AG04449 (cell line): ENCODE measurements at regions not wholly inside any gene's neighbourhood (a gene's known extent, or its start where the extent isn't known, plus 50 kb on each side); places are given as distances from the start of the nearest gene placed in this dataset.

ENCODE experiments used
- CTCF ChIA-PET: fragments of 350-600 bp; formaldehyde crosslinking; extraction: SDS; loops from one replicate; lab custom pipeline; 2021; ENCODE audit warnings: antibody characterized with exemption; lab: Yijun Ruan, JAX
- POLR2A ChIA-PET: fragments of 400-600, 350-600 bp; formaldehyde crosslinking; extraction: SDS; loops from one replicate; lab custom pipeline; 2020; ENCODE audit warnings: antibody characterized with exemption, inconsistent platforms; lab: Yijun Ruan, JAX
- DNase-seq: peaks from one replicate; pipeline ENCODE4 v3.0.0-alpha.2; 2010; ENCODE audit warnings: low read depth, low spot score
- H3K4me3 ChIP-seq: 2 replicates; pipeline ENCODE4 v1.5.1; 2011; ENCODE audit warnings: low read depth, mild to moderate bottlenecking, control low read depth, low read length
- CTCF ChIP-seq: IDR thresholded peaks from one replicate; pipeline ENCODE4 v1.5.1; 2011; ENCODE audit warnings: mild to moderate bottlenecking, moderate library complexity, low read length, control low read depth, inconsistent platforms; ENCODE audit not compliant: insufficient read depth; ENCODE audit errors: missing control alignments

GRCh38 chr4:110953898-110954297 lies 331.0 kb upstream of the PITX2 start:
- H3K4me3 ChIP-seq, result no peak overlapping the region
- no peak for TF ChIP-seq CTCF
- DNase-seq, result no peak
- ChIA-PET CTCF (no interaction called here), POLR2A (interaction anchor here (0.6 kb wide), 1 partner anchor 1325 kb away, joined by 5 read pairs; no protein-coding TSS in a partner anchor)

- no peak for DNase-seq
- ChIA-PET CTCF (interaction anchor here (1.2 to 1.4 kb wide), 2 partner anchors 11 to 324 kb away, joined by 3 to 4 read pairs; no protein-coding TSS in a partner anchor), POLR2A (no interaction called here)
- TF ChIP-seq CTCF, result no peak
- H3K4me3 ChIP-seq, result no peak overlapping the region
Observed at GRCh38 chr4:110955748-110956147, 332.9 kb upstream of the PITX2 start.

DNA sequence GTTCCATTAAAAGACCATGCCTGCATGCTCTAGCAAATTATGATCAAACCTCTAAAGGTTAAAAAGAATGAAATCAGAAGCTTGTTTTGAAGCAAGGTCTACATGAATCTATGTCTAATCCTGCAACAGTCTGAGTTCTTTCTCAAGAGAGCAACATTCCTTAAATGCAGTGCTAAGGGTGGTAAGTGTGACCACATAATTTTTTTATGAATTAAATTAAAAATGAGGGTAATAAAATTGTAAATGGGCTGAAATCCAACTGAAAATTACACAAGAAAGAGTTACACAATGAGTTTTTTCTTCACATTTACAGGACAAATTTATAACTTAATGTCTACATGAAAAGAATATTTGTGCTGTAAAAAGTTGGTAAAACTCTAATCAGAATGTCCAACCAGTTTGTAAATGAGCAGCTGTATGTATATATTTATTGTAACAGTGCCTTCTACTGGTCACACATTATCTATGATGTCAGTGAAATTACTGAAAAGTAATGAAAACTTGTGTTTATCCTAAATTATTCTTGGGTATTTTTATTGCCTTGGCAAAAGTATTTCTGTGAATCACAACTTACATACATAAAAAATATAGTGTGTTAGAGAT lies 336.3 kb upstream of the PITX2 start:
- TF ChIP-seq CTCF, result peak; percentile 14
- H3K4me3 ChIP-seq, result no peak overlapping the region
- ChIA-PET CTCF (interaction anchor here (0.7 to 4.4 kb wide), 18 partner anchors 9 to 676 kb away, joined by 3 to 26 read pairs (median 4); no protein-coding TSS in a partner anchor), POLR2A (no interaction called here)
- DNase-seq, result no peak

- CTCF ChIA-PET, result no interaction called here
- DNase-seq, result no peak
- no peak overlapping the region for H3K4me3 ChIP-seq
- TF ChIP-seq CTCF, result no peak
- POLR2A ChIA-PET, result no interaction called here
Observed at GRCh38 chr4:110961066-110961465, 338.2 kb upstream of the PITX2 start.

GRCh38 chr4:110962616-110963015 lies 339.7 kb upstream of the PITX2 start:
- ChIA-PET POLR2A (no interaction called here), CTCF (interaction anchor here (1.0 to 1.7 kb wide), 4 partner anchors 8 to 376 kb away, joined by 3 to 7 read pairs (median 4); no protein-coding TSS in a partner anchor)
- DNase-seq, result no peak

More at GRCh38 chr4:110962616-110963015, 339.7 kb upstream of the PITX2 start:
- no peak for TF ChIP-seq CTCF
- no peak overlapping the region for H3K4me3 ChIP-seq
